Keratinocyte (primary cell): ENCODE measurements at regions not wholly inside any gene's neighbourhood (a gene's known extent, or its start where the extent isn't known, plus 50 kb on each side); places are given as distances from the start of the nearest gene placed in this dataset.

ENCODE experiments used
- DNase-seq: peaks from one replicate; pipeline ENCODE4 v3.0.0-alpha.2; 2011; ENCODE audit warnings: low read depth, missing footprints, low spot score
- FAIRE-seq: peaks from 2 replicates; lab custom pipeline; 2011; peaks lifted over from hg19 to GRCh38; lab: Jason Lieb, UNC
- H2AFZ ChIP-seq: 2 replicates; pipeline ENCODE4 v1.6.0; 2012; ENCODE audit warnings: low read length, control low read depth, inconsistent platforms; ENCODE audit not compliant: control insufficient read depth
- H3K27ac ChIP-seq: 2 replicates; pipeline ENCODE4 v1.5.1; 2011; ENCODE audit warnings: low read length; ENCODE audit not compliant: control insufficient read depth, insufficient read depth
- H3K27me3 ChIP-seq: 3 replicates; pipeline ENCODE4 v1.6.0; 2011; ENCODE audit warnings: low read length; ENCODE audit not compliant: control insufficient read depth, insufficient read depth; ENCODE audit errors: extremely low read depth
- H3K36me3 ChIP-seq, 2 experiments: 2 replicates in 1 of 2; 3 replicates in 1 of 2; pipeline ENCODE4 v1.5.1; 2011; ENCODE audit warnings: low read length in 2 of 2, mild to moderate bottlenecking in 1 of 2; ENCODE audit not compliant: control insufficient read depth in 2 of 2, insufficient read depth in 2 of 2; ENCODE audit errors: extremely low read depth in 1 of 2
- H3K4me1 ChIP-seq: 3 replicates; pipeline ENCODE4 v1.5.1; 2011; ENCODE audit warnings: low read length; ENCODE audit not compliant: control insufficient read depth, insufficient read depth; ENCODE audit errors: extremely low read depth
- H3K4me2 ChIP-seq: 3 replicates; pipeline ENCODE4 v1.6.0; 2011; ENCODE audit warnings: low read depth, low read length; ENCODE audit not compliant: control insufficient read depth, insufficient read depth; ENCODE audit errors: extremely low read depth
- H3K4me3 ChIP-seq, 3 experiments: fragments of 200-600 bp in 1 of 3; sonication (generic) in 1 of 3; 2 replicates in 2 of 3; 3 replicates in 1 of 3; pipeline ENCODE4 v1.5.1; 2011 to 2016; ENCODE audit warnings: low read length in 3 of 3, mild to moderate bottlenecking in 3 of 3, control low read depth in 2 of 3, inconsistent platforms in 1 of 3, low read depth in 1 of 3, mixed read lengths in 1 of 3, mixed run types in 1 of 3, moderate library complexity in 1 of 3; ENCODE audit not compliant: control insufficient read depth in 2 of 3, insufficient read depth in 2 of 3; ENCODE audit errors: extremely low read depth in 1 of 3
- H3K79me2 ChIP-seq: 2 replicates; pipeline ENCODE4 v1.6.0; 2012; ENCODE audit warnings: low read length; ENCODE audit not compliant: control insufficient read depth, insufficient read depth
- H3K9ac ChIP-seq: 3 replicates; pipeline ENCODE4 v1.6.0; 2011; ENCODE audit warnings: low read length; ENCODE audit not compliant: control insufficient read depth, insufficient read depth; ENCODE audit errors: extremely low read depth
- H3K9me1 ChIP-seq: 3 replicates; pipeline ENCODE4 v1.6.0; 2011; ENCODE audit warnings: low read length; ENCODE audit not compliant: control insufficient read depth, insufficient read depth; ENCODE audit errors: extremely low read depth
- H3K9me3 ChIP-seq: 2 replicates; pipeline ENCODE4 v1.5.1; 2012; ENCODE audit warnings: low read depth, low read length; ENCODE audit not compliant: control insufficient read depth
- H4K20me1 ChIP-seq: 3 replicates; pipeline ENCODE4 v1.6.0; 2011; ENCODE audit warnings: low read length; ENCODE audit not compliant: control insufficient read depth, insufficient read depth; ENCODE audit errors: extremely low read depth
- CTCF ChIP-seq, 3 experiments: IDR thresholded peaks in 1 of 3; conservative IDR thresholded peaks in 1 of 3; optimal IDR thresholded peaks in 1 of 3; 2 replicates in 2 of 3; 3 replicates in 1 of 3; pipeline versions ENCODE3 to v1.5.1; 2011; ENCODE audit warnings: low read length in 3 of 3, mild to moderate bottlenecking in 3 of 3, moderate library complexity in 2 of 3, control low read depth in 1 of 3, inconsistent platforms in 1 of 3; ENCODE audit not compliant: insufficient read depth in 2 of 3; ENCODE audit errors: extremely low read depth in 1 of 3
- EZH2 ChIP-seq: IDR thresholded peaks from one replicate; pipeline ENCODE4 v1.6.1; 2012; ENCODE audit warnings: inconsistent platforms, mild to moderate bottlenecking, low read length, moderate library complexity
- dilution Hi-C: fragments of 300-500 bp; cut with MboI; formaldehyde crosslinking; loops from one replicate; pipeline ENCODE4 v1.7.0; 2020; ENCODE audit warnings: low sequenced_read_pairs; ENCODE audit not compliant: extremely low pct_ligation_motif_present

- Histone ChIP-seq H3K9me3 (no peaks in the 10 kb centered on the region), H3K36me3 (no peaks in the 10 kb centered on the region), H3K4me3 (no peak overlapping the region), H3K4me1 (no peaks in the 10 kb centered on the region), H3K79me2 (no peaks in the 10 kb centered on the region), H3K9me1 (no peaks in the 10 kb centered on the region), H3K27me3 (no peaks in the 10 kb centered on the region), H3K9ac (no peak overlapping the region), H3K4me2 (no peak overlapping the region), H3K27ac (no peak overlapping the region), H4K20me1 (no peaks in the 10 kb centered on the region), H2AFZ (no peak overlapping the region)
- TF ChIP-seq CTCF (optimal IDR thresholded peaks at IDR 0.05 in 1 of 3, IDR thresholded peaks at IDR 0.05 in 1 of 3, conservative IDR thresholded peaks at IDR 0.05 in 1 of 3; ENCODE audit: extremely low read depth in 1 of 3, insufficient read depth in 2 of 3, low read length in 3 of 3) (no peak), EZH2 (no peak)
- FAIRE-seq = no peak
- DNase-seq = no peak
- dilution Hi-C loops = no loop called here
These were observed 390.8 kb upstream of the IRAK1BP1 start for GRCh38 chr6:78476561-78476960.

- no peaks in the 10 kb centered on the region for H3K9me1 ChIP-seq
- dilution Hi-C loops = no loop called here
- no peak overlapping the region for H3K4me3 ChIP-seq
- H3K9ac ChIP-seq = no peak overlapping the region
- no peaks in the 10 kb centered on the region for H3K9me3 ChIP-seq
- DNase-seq = no peak
- H3K79me2 ChIP-seq = no peaks in the 10 kb centered on the region
- H3K4me2 ChIP-seq = no peak overlapping the region
- H3K4me1 ChIP-seq = no peaks in the 10 kb centered on the region
- no peaks in the 10 kb centered on the region for H4K20me1 ChIP-seq
- no peak for FAIRE-seq
- H3K36me3 ChIP-seq = no peaks in the 10 kb centered on the region
- no peak overlapping the region for H2AFZ ChIP-seq
- TF ChIP-seq CTCF (optimal IDR thresholded peaks at IDR 0.05 in 1 of 3, IDR thresholded peaks at IDR 0.05 in 1 of 3, conservative IDR thresholded peaks at IDR 0.05 in 1 of 3; ENCODE audit: extremely low read depth in 1 of 3, insufficient read depth in 2 of 3, low read length in 3 of 3) (no peak), EZH2 (no peak)
- no peak overlapping the region for H3K27ac ChIP-seq
- H3K27me3 ChIP-seq = no peaks in the 10 kb centered on the region
These were observed 384.4 kb upstream of the IRAK1BP1 start for GRCh38 chr6:78482801-78483552.
